22Rv1 (cell line): ENCODE measurements at regions not wholly inside any gene's neighbourhood (a gene's known extent, or its start where the extent isn't known, plus 50 kb on each side); places are given as distances from the start of the nearest gene placed in this dataset.

ENCODE experiments used
- H3K27ac ChIP-seq: fragments of 450-650 bp; 2 replicates; pipeline ENCODE4 v1.5.1; 2017
- ZFX ChIP-seq: fragments of 450-650 bp; IDR thresholded peaks from 2 replicates; pipeline ENCODE4 v1.6.1; 2017; ENCODE audit warnings: antibody characterized with exemption, borderline replicate concordance
- TF ChIP-seq, protein P1 (sequence below): fragments of 450-650 bp; IDR thresholded peaks from 2 replicates; pipeline ENCODE4 v1.5.1; 2017; ENCODE audit warnings: mild to moderate bottlenecking

DNA sequence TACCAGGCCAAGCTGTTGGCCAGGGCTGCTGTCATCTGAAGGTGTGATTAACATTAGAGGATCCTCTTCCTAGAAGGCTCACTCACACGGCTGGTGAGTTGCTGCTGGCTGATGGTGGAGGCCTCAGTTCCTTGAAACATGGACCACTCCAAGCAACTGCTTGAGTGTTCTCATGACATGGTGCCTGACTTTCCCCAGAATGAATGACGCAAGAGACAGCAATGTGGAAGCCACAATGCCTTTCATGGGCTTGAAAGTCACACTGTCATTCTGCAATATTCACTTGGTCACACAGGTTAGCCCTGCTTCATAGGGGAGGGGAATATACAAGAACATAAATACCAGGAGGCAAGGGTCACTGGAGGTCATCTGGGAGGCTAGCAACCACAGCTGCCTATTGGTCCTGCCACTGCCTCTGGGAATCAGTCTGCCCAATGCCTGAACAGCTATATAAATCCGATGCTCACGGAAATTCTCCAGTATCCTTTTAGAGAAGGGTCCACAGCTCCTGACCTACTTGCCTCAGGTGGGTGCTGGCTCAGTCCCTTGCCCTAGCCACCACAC is 97.1 kb upstream of the MAML3 start:
- no peak for TF ChIP-seq ZFX
- TF ChIP-seq, protein P1, sequence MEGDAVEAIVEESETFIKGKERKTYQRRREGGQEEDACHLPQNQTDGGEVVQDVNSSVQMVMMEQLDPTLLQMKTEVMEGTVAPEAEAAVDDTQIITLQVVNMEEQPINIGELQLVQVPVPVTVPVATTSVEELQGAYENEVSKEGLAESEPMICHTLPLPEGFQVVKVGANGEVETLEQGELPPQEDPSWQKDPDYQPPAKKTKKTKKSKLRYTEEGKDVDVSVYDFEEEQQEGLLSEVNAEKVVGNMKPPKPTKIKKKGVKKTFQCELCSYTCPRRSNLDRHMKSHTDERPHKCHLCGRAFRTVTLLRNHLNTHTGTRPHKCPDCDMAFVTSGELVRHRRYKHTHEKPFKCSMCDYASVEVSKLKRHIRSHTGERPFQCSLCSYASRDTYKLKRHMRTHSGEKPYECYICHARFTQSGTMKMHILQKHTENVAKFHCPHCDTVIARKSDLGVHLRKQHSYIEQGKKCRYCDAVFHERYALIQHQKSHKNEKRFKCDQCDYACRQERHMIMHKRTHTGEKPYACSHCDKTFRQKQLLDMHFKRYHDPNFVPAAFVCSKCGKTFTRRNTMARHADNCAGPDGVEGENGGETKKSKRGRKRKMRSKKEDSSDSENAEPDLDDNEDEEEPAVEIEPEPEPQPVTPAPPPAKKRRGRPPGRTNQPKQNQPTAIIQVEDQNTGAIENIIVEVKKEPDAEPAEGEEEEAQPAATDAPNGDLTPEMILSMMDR = no peak
- H3K27ac ChIP-seq = peak overlapping the region; percentile 26; the same call in 1 of the 2 replicates

DNA sequence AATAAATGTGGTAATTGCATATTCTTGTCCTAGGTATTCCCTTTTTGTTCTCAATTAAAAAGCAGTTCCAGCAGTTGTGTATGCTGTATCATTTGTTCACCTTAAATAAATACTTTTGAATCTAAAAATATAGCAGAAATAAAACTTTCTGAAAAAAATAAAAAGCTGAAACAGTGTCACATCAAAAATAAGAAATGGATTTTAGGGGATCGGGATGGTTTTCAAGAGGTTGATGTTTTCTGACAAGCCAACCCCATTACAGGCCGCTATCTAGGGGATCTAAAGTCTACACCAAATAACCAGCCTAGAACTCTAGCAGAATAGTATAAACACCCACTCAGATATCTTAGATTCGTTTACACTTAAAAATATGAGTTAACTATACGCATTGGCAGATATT is 95.4 kb upstream of the MAML3 start:
- TF ChIP-seq, protein P1 = no peak
- no peak for TF ChIP-seq ZFX
- no peak overlapping the region for H3K27ac ChIP-seq

DNA sequence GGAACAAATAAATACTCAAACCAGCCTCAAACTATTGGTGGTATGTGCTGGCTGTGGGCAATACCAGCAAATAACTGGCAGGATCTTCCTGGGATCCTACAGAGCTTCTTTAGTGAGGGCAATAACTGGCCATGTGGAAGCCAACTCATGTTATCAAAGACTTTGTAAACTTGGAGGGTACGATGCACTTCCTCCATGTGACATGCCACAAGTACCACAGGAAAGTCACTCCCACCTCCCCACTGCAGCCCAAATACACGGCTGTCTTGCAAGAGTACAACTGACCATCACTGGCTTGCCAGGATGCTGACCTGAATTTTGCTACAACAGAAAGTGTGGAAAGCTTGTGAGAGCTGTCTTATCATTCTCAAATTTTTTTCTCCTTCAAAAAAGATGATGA is 93.3 kb upstream of the MAML3 start:
- no peak overlapping the region for H3K27ac ChIP-seq
- TF ChIP-seq, protein P1 = no peak
- no peak for TF ChIP-seq ZFX

DNA sequence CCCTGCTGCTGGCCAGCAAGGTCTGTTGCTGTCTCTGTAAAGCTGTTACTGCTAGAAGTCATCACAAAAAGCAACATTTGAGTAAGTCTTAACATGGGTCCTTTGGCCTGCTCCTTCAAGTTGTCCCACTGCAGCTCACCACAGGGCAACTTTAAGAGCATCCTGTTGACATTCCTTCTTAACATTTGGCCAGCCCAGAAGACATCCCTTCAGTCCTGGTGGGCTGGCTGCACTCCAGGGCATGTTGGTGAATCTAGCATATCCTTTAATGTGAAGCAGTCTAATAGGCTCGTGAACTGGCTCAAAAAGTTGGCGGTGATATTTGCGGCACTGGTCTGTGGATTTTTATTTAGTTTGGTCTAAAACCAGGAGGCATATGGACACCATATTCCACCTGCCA is 92.2 kb upstream of the MAML3 start:
- no peak overlapping the region for H3K27ac ChIP-seq
- TF ChIP-seq, protein P1 = no peak
- no peak for TF ChIP-seq ZFX

DNA sequence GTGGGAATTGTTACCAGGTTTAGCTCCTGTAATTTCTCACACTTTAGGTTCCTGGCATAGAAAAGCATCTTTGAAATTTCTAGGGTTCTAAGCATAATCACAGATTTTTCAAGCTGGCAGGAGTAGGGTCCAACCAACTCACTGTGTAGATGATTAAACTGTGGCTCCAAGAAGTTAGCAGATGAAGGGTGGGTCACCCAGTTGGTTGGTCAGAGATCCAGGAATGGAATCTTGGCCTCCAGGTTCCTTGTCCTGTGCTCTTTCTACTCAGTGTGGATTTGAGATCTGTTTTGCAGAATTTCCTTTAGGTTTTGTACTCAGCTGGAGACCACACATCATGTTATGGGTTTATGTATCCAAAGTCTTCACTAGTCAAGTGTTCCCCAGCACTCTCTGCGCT is 90.3 kb upstream of the MAML3 start:
- no peak for TF ChIP-seq ZFX
- TF ChIP-seq, protein P1 = no peak
- peak overlapping the region; percentile 79; the same call in 1 of the 2 replicates for H3K27ac ChIP-seq

DNA sequence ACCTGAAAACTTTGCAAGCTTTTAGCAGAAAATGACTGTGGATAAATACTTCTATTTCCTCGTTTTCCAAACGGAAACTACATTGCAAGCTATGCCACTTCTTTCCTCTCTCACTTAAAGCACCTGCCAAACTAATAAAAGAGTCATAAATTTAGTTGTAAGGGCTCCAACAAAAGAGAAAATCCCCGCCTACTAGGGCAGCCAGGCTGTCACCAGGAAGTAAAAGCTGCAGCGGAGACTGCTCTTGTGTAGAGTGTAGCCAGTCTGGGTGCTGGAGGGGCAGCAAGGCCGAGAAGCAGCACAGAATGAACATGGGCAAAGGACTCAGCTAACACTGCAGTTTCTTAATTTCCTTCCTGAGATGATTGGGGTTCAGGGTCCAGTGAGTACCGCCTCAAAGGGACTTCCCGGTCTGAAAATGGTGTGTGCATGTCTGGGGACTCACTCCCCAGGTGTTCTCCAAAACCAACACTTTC is 89.3 kb upstream of the MAML3 start:
- peak overlapping the region; percentile 79 for H3K27ac ChIP-seq
- TF ChIP-seq, protein P1 = no peak
- no peak for TF ChIP-seq ZFX

DNA sequence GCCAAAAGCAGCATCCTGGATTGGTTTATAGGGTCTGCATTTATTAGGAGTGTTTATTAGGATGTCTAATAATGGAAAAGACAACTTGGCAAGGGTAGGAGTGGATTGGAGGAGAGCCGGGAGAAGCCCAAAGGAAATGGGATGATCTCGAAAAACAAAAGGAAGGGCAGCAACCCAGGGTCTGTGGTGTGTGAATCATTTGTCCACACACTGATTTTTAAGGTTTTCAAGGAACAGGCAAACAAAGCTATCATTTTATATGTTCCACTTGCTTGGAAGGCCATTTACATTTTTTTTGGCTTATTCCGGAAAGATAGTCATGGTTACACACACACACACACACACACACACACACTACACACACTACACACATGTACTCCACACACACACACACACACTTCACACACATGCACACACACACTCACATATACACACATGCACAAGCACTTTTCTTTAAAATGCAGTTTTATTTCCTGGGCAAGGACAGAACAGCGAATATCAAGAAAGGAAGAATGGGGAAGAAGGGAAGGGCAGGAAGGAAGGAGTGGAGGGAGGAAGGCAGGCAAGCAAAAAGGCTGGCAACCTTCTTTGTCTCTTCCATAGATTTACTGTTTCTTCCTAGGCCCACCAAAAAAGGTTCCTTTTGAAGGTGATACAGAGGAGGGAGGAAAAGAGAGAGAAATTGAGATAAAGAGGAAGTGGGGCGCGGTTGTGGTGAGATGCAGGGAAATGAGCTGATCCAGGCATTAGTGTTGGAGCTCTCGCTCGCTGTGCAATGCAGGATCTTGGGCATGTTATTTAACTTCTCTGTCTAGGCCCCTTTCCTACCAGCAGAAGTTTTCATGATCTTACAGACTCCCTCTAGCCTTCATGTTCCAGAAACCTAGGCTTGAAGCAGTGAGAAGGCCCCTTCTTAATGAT is 88.6 kb upstream of the MAML3 start:
- peak overlapping the region; percentile 79 for H3K27ac ChIP-seq
- no peak for TF ChIP-seq ZFX
- TF ChIP-seq, protein P1 = no peak
